CD4-positive, alpha-beta T cell (primary cell): ENCODE measurements at regions not wholly inside any gene's neighbourhood (a gene's known extent, or its start where the extent isn't known, plus 50 kb on each side); places are given as distances from the start of the nearest gene placed in this dataset.

Source experiments
- ATAC-seq: fragments of 200-7000 bp; cut with Tn5 transposase; one replicate; pipeline ENCODE4 v1.10.0; 2022; ENCODE audit warnings: mild to moderate bottlenecking; ENCODE audit not compliant: poor library complexity
- CTCF ChIA-PET: fragments of 350-600 bp; sonication (Branson Sonifier 250); formaldehyde crosslinking; loops from one replicate; lab custom pipeline; 2021; ENCODE audit warnings: antibody characterized with exemption, inconsistent platforms; lab: Charles Lee
- POLR2A ChIA-PET: fragments of 350-600 bp; sonication (Branson Sonifier 250); formaldehyde crosslinking; loops from one replicate; lab custom pipeline; 2021; ENCODE audit warnings: antibody characterized with exemption, inconsistent platforms; lab: Charles Lee
- DNase-seq, 14 experiments: peaks; one replicate each; pipeline ENCODE4 v3.0.0-alpha.2; 2013 to 2020; ENCODE audit warnings: mixed read lengths in 2 of 14
- H3K27ac ChIP-seq, 2 donors: one replicate each; pipeline versions ENCODE4 v1.5.1 to v1.7.0; 2013; ENCODE audit warnings: low read length in 2 of 2, low read depth in 1 of 2, mild to moderate bottlenecking in 1 of 2
- H3K27me3 ChIP-seq, 2 experiments: 1 replicate in 1 of 2; 2 replicates in 1 of 2; pipeline versions ENCODE4 v1.6.1 to v1.7.0; 2013; ENCODE audit warnings: low read length in 2 of 2, control low read depth in 1 of 2, mild to moderate bottlenecking in 1 of 2, moderate library complexity in 1 of 2; ENCODE audit not compliant: insufficient read depth in 2 of 2, control insufficient read depth in 1 of 2
- H3K36me3 ChIP-seq: one replicate; pipeline ENCODE4 v1.6.1; 2013; ENCODE audit warnings: low read length, control low read depth; ENCODE audit not compliant: insufficient read depth
- H3K4me1 ChIP-seq: one replicate; pipeline ENCODE4 v1.6.1; 2013; ENCODE audit warnings: low read length, control low read depth; ENCODE audit not compliant: insufficient read depth
- H3K4me3 ChIP-seq: one replicate; pipeline ENCODE4 v1.5.1; 2013; ENCODE audit warnings: mild to moderate bottlenecking, low read length, moderate library complexity
- H3K9me3 ChIP-seq, 2 experiments: 1 replicate in 1 of 2; 2 replicates in 1 of 2; pipeline versions ENCODE4 v1.6.1 to v1.7.0; 2013; ENCODE audit warnings: low read length in 2 of 2, mild to moderate bottlenecking in 2 of 2, control low read depth in 1 of 2, moderate library complexity in 1 of 2; ENCODE audit not compliant: control insufficient read depth in 1 of 2, insufficient read depth in 1 of 2
- H3K27ac Mint-ChIP-seq: one replicate; pipeline ENCODE4 v1.8.0; 2020; ENCODE audit warnings: mixed read lengths
- H3K27me3 Mint-ChIP-seq: one replicate; pipeline ENCODE4 v1.8.0; 2021; ENCODE audit warnings: mixed read lengths
- H3K36me3 Mint-ChIP-seq: one replicate; pipeline ENCODE4 v1.8.0; 2021; ENCODE audit warnings: low read depth, mixed read lengths
- H3K4me1 Mint-ChIP-seq: one replicate; pipeline ENCODE4 v1.8.0; 2021; ENCODE audit warnings: low read depth, mixed read lengths
- H3K4me3 Mint-ChIP-seq: one replicate; pipeline ENCODE4 v1.8.0; 2020; ENCODE audit warnings: mild to moderate bottlenecking, mixed read lengths
- H3K9me3 Mint-ChIP-seq: one replicate; pipeline ENCODE4 v1.8.0; 2020; ENCODE audit warnings: mixed read lengths
- CTCF ChIP-seq: fragments of 200-600 bp; IDR thresholded peaks from one replicate; pipeline ENCODE4 v1.8.0; 2022; ENCODE audit warnings: antibody characterized with exemption, mild to moderate bottlenecking
- intact Hi-C, 2 experiments: fragments of 100-400 bp; cut with DNase I in 1 of 2; cut with micrococcal nuclease in 1 of 2; formaldehyde crosslinking; loops; one replicate each; pipeline versions ENCODE4 v1.15.1 to v1.9.0; 2023 to 2025; cut with DNase I, micrococcal nuclease

GRCh38 chr7:120014925-120015465, 258.0 kb upstream of the KCND2 start:
- Histone ChIP-seq H3K9me3 (peaks cover 0 to 8% of the 10 kb centered on the region in 2 experiments), H3K27me3 (no peaks in the 10 kb centered on the region), H3K36me3 (no peaks in the 10 kb centered on the region), H3K4me3 (no peak overlapping the region), H3K4me1 (no peaks in the 10 kb centered on the region), H3K27ac (no peak overlapping the region)
- H3K9me3 Mint-ChIP-seq: peaks cover 7% of the 10 kb centered on the region
- ChIA-PET POLR2A (no interaction called here), CTCF (no interaction called here)
- H3K4me3 Mint-ChIP-seq: no peak overlapping the region
- intact Hi-C loops: no loop called here
- H3K4me1 Mint-ChIP-seq: no peaks in the 10 kb centered on the region
- no peak overlapping the region for H3K27ac Mint-ChIP-seq
- no peak for TF ChIP-seq CTCF
- no peak for DNase-seq
- no peak for ATAC-seq
- no peaks in the 10 kb centered on the region for H3K27me3 Mint-ChIP-seq
- no peaks in the 10 kb centered on the region for H3K36me3 Mint-ChIP-seq

- H3K36me3 Mint-ChIP-seq: no peaks in the 10 kb centered on the region
- TF ChIP-seq CTCF: no peak
- peaks cover 3% of the 10 kb centered on the region for H3K9me3 Mint-ChIP-seq
- Histone ChIP-seq H3K27me3 (no peaks in the 10 kb centered on the region), H3K27ac (no peak overlapping the region), H3K9me3 (no peaks in the 10 kb centered on the region), H3K4me1 (no peaks in the 10 kb centered on the region), H3K36me3 (no peaks in the 10 kb centered on the region), H3K4me3 (no peak overlapping the region)
- intact Hi-C loops: no loop called here
- no peaks in the 10 kb centered on the region for H3K4me1 Mint-ChIP-seq
- ChIA-PET POLR2A (no interaction called here), CTCF (no interaction called here)
- no peak overlapping the region for H3K27ac Mint-ChIP-seq
- H3K27me3 Mint-ChIP-seq: no peaks in the 10 kb centered on the region
- ATAC-seq (no peak), DNase-seq (no peak)
- H3K4me3 Mint-ChIP-seq: no peak overlapping the region
Measured at GRCh38 chr7:120021085-120021484, 251.9 kb upstream of the KCND2 start.

- intact Hi-C loops: no loop called here
- DNase-seq (no peak), ATAC-seq (no peak)
- Mint-ChIP-seq H3K27me3 (no peaks in the 10 kb centered on the region), H3K4me1 (no peaks in the 10 kb centered on the region), H3K27ac (no peak overlapping the region), H3K9me3 (no peaks in the 10 kb centered on the region), H3K36me3 (no peaks in the 10 kb centered on the region), H3K4me3 (no peak overlapping the region)
- ChIA-PET CTCF (no interaction called here), POLR2A (no interaction called here)
- Histone ChIP-seq H3K36me3 (no peaks in the 10 kb centered on the region), H3K4me1 (no peaks in the 10 kb centered on the region), H3K27me3 (no peaks in the 10 kb centered on the region), H3K4me3 (no peak overlapping the region), H3K27ac (no peak overlapping the region), H3K9me3 (no peaks in the 10 kb centered on the region)
- TF ChIP-seq CTCF: no peak
Measured at GRCh38 chr7:120023494-120024167, 249.3 kb upstream of the KCND2 start.
